ENCODE measurements at regions not wholly inside any gene's neighbourhood (a gene's known extent, or its start where the extent isn't known, plus 50 kb on each side); places are given as distances from the start of the nearest gene placed in this dataset.

- DNase-seq, result peak; percentile 53
- ATAC-seq, result no peak
- no peak overlapping the region for H3K4me3 ChIP-seq
- H3K27ac ChIP-seq, result no peak overlapping the region
- no peaks in the 10 kb centered on the region for H3K9me3 ChIP-seq
- H3K4me1 ChIP-seq, result peaks cover 6% of the 10 kb centered on the region
- intact Hi-C loops (cut with DNase I), result no loop called here
- peaks cover 15% of the 10 kb centered on the region for H3K27me3 ChIP-seq
- no peak for TF ChIP-seq CTCF (IDR thresholded peaks at IDR 0.05)
- H3K36me3 ChIP-seq, result no peaks in the 10 kb centered on the region
Measured at GRCh38 chr14:104297721-104298401, 159.5 kb downstream of the KIF26A start.

GRCh38 chr14:104298458-104298857 is 160.1 kb downstream of the KIF26A start:
- ATAC-seq, result no peak
- DNase-seq, result no peak
- TF ChIP-seq CTCF (IDR thresholded peaks at IDR 0.05), result no peak
- Histone ChIP-seq H3K27me3 (peaks cover 9% of the 10 kb centered on the region), H3K9me3 (no peaks in the 10 kb centered on the region), H3K36me3 (no peaks in the 10 kb centered on the region), H3K27ac (no peak overlapping the region), H3K4me3 (no peak overlapping the region), H3K4me1 (peaks cover 6% of the 10 kb centered on the region)
- intact Hi-C loops (cut with DNase I), result no loop called here

GRCh38 chr14:104299993-104300761 is 161.8 kb downstream of the KIF26A start:
- H3K36me3 ChIP-seq, result no peaks in the 10 kb centered on the region
- no peak overlapping the region for H3K27ac ChIP-seq
- DNase-seq (no peak), ATAC-seq (peak; percentile 24)
- H3K4me3 ChIP-seq, result no peak overlapping the region
- TF ChIP-seq CTCF (IDR thresholded peaks at IDR 0.05), result no peak
- intact Hi-C loops (cut with DNase I), result no loop called here
- no peaks in the 10 kb centered on the region for H3K9me3 ChIP-seq
- no peaks in the 10 kb centered on the region for H3K27me3 ChIP-seq
- peaks cover 6% of the 10 kb centered on the region for H3K4me1 ChIP-seq

- no peak for ATAC-seq
- Histone ChIP-seq H3K9me3 (no peaks in the 10 kb centered on the region), H3K4me3 (no peak overlapping the region), H3K27ac (no peak overlapping the region), H3K36me3 (no peaks in the 10 kb centered on the region), H3K27me3 (no peaks in the 10 kb centered on the region), H3K4me1 (peaks cover 6% of the 10 kb centered on the region)
- DNase-seq, result no peak
- intact Hi-C loops (cut with DNase I), result no loop called here
- TF ChIP-seq CTCF (IDR thresholded peaks at IDR 0.05), result no peak
Measured at GRCh38 chr14:104301731-104302460, 163.5 kb downstream of the KIF26A start.

- no peak for TF ChIP-seq CTCF (IDR thresholded peaks at IDR 0.05)
- Histone ChIP-seq H3K4me3 (no peak overlapping the region), H3K9me3 (no peaks in the 10 kb centered on the region), H3K27me3 (no peaks in the 10 kb centered on the region), H3K4me1 (peaks cover 6% of the 10 kb centered on the region), H3K36me3 (no peaks in the 10 kb centered on the region), H3K27ac (no peak overlapping the region)
- no peak for ATAC-seq
- no peak for DNase-seq
- intact Hi-C loops (cut with DNase I), result no loop called here
Measured at GRCh38 chr14:104302794-104303405, 164.5 kb downstream of the KIF26A start.
